Body of pancreas (tissue), 4 donors: ENCODE measurements at regions not wholly inside any gene's neighbourhood (a gene's known extent, or its start where the extent isn't known, plus 50 kb on each side); places are given as distances from the start of the nearest gene placed in this dataset.

Experiments used
- CTCF ChIP-seq, 7 experiments: fragments of 450-650 bp in 4 of 7; fragments of 200-600 bp in 3 of 7; sonication (generic) in 3 of 7; IDR thresholded peaks; one replicate each; pipeline ENCODE4 v1.5.1; 2016 to 2019; ENCODE audit warnings: antibody characterized with exemption in 7 of 7
- POLR2A ChIP-seq, 3 donors: fragments of 450-650 bp; IDR thresholded peaks; one replicate each; pipeline ENCODE4 v1.6.1; 2016; ENCODE audit warnings: antibody characterized with exemption in 3 of 3, mild to moderate bottlenecking in 2 of 3

DNA sequence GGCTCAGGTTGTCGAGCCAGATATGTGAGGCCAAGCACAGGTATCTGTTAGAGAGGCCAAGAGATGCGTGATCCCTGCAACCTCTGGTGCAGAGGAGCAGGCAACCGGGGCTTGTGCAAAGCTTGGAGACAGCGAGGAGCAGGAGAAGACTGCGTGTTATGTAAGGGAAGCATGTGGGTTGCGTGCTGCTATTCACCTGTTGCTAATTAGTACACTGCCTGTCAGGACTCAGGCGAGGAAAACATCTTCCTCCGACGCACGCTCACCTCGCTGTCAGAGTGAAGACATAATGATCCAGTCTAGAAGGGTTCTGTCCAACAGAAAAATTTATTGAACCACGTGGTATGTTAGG lies 102.5 kb downstream of the HNRNPLL start:
- TF ChIP-seq CTCF (IDR thresholded peaks at IDR 0.05) (no peak), POLR2A (IDR thresholded peaks at IDR 0.05) (no peak)
